GM21515 (cell line): ENCODE measurements at regions not wholly inside any gene's neighbourhood (a gene's known extent, or its start where the extent isn't known, plus 50 kb on each side); places are given as distances from the start of the nearest gene placed in this dataset.
"Not testable (repeated sequence)": the region's sequence is repeated elsewhere in the genome, so short reads cannot be mapped to it uniquely, and the experiment has no call there.

ENCODE experiments used
- ATAC-seq: cut with Tn5 transposase; IDR thresholded peaks from one replicate; pipeline ENCODE4 v1.9.1; 2021; ENCODE audit not compliant: unreplicated experiment

DNA sequence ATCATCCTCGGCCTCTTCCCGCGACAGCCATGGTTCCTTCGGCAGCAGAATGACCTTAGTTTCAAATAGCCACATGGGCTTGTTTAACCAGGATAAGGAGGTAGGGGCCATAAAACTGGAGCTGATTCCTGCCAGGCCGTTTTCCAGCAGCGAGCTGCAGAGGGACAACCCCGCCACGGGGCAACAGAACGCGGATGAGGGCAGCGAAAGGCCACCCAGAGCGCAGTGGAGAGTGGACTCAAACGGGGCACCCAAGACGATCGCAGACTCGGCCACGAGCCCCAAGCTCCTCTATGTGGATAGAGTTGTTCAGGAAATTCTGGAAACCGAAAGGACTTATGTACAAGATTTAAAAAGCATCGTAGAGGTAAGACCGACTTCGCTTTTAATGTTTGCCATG lies 131.8 kb upstream of the MTHFD1L start:
- no peak for ATAC-seq

DNA sequence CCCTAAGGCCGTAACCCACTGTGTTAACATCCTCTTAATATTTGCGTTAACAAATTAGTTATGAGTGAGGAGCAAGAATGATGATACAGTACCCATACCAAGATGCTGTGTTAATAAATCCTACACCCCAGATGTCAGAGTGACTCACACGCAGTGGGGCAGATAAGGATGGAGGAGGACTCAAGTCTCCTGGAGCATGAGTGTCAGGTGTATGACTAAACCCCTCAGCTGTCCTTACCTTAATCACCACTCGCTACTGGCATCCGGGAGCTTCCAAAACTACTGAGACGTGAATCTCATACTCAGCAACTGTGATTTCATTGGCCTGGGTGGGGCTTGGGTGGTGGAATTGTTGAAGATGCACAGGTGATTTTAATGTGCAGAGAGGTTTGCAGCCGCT lies 131.3 kb upstream of the MTHFD1L start:
- ATAC-seq = no peak

DNA sequence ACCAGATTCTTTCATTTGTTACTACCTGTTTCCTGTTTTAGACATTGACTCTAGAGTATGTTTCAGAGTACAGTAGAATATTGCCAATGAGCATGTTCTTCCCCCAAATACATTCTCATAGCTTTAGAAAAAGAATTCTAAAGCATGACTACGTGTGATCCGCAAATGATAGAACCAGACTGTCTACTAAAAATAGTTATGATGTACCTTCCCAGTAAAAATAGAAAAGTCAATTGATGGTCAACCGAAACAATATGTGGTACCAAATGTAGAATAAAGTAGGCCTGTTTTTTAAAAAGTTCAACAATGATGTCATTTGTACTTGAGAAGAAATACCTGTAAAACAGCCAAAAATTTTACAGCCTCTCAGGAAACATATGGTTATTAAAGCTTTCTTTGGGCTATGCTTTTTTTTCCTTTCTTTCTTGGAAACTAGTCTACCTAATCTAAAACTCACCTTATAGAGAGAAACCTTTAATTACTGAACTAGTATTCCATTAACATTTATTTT lies 130.1 kb upstream of the MTHFD1L start:
- no peak for ATAC-seq

DNA sequence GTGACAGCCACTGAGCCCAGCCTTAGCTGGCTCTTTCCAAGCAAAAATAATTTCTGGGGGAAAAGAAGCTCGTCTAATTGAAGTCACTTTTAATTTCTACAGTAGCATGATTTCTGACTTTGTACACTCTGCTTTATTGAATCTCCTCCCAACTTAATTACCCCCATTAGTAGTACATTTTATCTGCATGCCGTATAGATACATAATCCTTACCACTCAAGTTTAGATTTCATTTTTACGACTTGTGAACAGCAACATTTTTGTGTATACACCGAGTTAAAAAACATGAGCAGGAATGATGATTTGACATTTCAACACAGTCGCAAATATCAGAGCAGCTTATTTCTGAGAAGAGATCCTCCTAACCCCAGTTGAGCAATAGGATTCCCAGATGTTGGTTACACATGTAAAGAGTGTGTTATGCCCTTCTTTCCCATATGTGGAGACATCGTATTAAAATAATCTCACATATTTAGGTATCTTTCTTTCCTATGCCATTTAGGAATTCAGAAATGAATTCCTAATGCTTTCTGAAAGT lies 127.3 kb upstream of the MTHFD1L start:
- ATAC-seq = no peak

DNA sequence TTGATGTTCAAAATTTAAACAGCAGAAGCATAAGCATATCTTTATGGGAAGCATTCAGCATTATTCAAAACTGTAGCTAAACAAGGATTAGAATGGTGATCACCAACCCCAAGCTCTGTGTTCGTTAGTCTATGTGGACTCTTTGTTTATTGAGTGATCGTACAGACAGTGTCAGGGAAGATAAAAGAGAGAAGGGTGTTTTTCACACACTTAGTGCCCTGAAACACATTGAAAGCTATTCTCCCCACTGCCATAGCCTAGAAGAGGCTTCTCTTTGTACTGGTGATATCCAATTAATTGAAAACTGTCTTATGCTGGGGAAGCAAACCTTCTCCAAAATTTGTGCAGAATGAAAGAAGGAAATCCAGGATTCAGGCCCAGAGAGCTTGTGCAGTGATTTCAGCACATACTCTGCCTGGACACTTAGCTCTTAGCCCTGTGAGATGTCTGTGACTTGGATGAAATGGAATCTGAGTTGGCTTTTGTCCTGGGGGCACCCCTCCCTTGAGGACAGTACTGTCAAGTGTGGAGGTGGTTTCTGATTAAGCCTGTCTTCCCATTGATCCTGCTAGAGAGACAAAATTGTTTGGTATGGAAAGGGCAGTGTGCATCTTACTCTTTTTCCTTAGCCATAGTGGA lies 125.7 kb upstream of the MTHFD1L start:
- ATAC-seq = no peak

DNA sequence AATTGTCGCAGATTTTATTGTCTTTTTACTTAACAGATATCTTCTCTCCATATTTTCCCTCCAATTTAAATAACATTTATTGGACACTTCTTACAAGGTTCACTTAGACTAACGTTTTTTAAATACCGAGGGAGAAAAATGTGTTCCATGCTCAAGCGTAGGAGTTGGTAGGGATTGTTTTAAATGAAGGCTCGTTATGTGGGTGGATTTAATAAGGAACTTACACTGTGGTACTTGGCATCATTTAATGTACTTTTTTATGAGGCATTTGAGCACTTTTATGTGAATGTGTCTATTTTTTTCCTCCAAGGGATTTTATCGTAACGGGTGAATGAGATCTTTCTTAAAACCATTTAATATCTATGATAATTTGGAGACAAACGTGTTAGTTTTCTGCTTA lies 125.0 kb upstream of the MTHFD1L start:
- no peak for ATAC-seq

DNA sequence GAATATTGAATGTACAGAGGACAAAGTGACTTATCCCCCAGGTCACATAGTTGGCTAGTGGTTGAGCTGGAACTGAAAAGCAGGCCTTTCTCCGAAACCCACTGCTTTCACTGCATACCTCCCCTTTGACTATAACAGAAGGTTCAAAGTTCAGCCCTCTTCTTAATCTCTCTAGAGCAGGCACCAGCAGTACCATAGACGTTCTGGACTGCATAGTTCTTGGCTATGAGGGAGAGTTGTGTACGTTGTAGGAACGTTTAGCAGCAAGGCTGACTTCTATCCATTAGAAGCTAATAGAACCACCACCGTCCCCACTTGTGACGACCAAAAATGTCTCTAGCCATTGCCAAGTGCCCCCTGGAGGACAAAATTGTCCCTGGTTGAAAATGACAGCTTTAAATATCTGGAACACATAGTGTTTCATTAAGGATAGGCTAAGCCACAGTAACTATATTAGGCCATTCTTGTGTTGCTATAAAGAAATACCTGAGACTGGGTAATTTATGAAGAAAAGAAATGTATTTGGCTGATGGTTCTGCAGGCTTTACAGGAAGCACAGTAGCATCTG lies 123.8 kb upstream of the MTHFD1L start:
- ATAC-seq = no peak

DNA sequence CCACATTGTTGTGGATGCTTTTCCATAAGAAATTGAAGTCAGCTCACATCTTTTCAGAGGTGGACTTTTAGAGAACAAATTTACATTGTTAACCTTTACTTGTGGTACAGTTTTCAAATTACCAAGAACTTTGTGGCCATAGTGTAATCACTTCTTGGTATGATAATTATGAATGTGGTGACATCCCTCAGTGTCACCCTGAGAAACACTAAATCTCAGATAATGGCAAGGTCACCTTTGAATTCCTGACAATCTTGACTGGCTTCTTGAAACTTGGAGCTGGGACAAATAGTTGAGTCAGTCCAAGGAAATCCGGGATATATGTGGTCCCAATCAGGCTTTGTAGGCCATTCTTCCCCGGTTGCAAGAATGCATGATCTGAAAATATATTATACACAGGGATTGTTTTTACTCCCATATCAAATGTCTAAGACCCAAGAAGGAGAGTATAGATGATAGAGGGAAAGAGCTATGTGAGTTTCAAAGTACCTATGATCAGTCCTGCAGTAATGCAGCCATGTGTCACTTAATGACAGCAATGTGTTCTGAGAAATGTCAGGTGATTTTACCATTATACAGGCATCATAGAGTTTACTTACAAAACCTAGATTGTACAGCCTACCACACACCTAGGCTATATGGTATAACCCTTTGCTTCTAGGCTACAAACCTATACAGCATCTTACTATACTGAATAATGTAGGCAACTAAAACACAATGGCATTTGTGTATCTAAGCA lies 120.8 kb upstream of the MTHFD1L start:
- no peak for ATAC-seq

DNA sequence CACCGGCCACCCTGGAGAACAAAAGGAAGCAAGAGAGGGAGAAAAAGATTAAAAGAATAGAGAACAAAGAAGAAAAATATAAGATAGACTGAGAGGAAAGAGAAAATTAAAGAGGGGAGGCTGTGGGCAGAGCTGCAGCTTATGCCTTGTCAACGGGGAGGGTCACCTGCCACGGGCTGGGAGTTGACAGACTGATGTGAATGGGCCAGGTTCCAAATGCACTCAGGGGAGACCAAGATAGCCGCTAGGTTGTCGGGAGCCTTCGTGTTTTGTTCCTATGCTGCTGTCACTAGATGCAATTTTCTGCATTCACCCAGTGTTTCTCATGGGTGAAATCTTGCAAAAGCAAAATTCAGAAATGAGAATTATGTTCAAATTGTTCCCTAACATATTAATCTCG lies 119.6 kb upstream of the MTHFD1L start:
- ATAC-seq = no peak

DNA sequence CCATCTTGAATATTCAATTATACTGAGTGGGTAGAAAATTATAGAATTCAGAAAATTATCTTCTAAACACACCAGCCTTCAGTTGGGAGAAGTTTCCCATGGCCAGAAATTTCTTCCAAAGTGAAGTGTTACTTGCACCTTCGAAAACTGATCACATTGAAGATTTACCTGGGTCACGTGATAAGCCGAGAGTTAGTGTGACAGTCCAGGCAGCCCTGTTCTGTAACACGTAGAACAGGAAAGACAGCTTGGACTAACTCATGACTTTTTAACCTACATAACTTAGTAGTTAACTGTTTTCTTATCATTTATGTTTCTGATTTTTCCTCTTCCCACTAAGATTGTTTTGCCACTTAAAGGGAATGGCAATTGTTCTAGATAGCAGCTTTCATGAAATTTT lies 118.3 kb upstream of the MTHFD1L start:
- ATAC-seq = no peak

DNA sequence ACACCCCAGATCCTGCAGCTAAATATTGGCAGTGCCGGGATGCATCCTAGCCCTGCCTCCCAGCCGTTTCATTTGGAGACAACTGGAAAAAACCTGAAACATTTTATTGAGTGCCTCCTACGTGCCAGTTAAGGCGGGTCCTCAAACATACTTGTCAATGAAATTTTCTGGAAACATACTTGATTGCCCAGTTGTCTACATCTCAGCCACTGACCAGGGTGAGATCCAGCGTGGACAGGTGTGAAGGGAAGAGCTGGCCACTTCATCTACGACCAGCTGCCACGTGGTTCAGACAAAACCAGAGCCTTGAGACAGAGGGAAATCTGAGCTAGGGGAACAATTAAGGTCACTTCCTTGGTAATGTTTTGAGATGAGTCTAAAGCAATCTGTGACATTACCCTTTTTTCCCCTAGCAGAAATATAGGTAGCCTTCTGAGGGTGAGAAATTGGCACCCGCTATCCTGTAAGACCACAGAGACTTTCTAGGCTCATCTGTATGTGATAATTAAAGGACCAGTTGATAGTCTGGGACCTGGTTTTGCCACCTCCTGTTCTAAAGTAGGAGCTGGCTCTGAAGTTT lies 116.3 kb upstream of the MTHFD1L start:
- no peak for ATAC-seq

DNA sequence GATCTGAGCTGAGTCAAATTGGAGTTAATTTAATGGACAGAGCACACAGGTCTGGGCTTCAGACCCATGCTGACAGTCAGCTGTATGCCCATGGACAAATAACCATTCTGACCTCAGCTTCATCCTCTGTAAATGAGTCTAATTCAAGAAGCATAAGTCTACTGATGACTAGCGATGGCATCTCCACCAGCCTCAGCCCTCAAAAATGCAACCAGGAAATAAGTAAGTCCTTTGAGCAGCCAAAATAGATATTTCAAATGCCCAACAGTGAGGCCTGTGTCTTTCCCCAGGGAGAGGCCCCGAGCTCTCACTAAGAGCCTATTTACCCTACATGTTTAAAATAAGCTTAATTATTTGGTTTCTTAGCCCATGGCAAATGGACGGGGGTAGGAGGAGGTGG lies 114.2 kb upstream of the MTHFD1L start:
- no peak for ATAC-seq

DNA sequence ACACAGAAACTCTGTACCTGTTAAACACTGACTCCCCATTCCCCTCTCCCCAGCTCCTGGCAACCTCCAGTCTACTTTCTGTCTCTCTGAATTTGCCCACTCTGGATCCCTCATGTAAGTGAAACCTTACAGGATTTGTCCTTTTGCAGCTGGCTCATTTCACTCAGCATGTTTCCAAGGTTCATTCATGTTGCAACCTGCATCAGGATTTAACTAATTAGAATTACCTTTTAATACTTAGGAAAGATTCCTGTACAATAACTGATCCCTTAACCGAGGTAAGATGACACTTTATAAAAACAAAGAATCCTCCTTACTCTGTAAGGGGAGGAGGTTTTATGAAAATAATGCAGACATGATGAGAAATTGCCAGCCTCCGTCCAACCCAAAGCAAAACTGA lies 113.1 kb upstream of the MTHFD1L start:
- no peak for ATAC-seq

DNA sequence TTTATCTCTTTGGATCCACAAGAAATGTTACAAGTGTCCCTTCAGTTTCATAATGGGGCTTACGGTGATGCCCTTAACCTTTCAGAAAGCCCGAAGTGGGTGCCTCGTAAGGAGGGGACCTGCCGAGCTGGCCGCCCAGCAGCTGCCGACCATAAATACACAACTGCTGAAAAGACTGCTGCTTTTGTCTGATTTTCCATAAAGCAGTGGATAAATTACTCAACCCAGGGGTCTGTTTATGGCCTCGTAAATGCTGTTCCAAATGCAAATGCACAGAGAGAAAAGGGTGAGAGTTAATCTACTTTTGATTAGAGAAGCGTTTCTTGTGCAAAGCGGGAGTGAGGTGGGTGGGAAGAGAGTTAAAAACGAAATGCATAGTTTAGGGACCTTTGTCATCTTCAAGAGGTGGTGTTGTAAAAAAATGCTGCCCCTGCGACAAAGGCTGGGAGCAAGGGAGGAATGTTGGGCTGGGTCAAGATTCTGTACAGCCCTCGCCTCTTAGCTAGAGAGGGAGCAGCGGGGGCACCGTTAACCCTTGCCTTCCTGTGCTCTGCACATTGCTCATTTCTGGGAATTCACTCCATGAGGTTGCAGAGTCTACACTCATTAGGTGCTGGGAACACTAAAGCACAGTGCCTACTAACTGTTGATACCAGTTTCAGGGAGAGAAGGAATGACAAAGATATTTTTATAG lies 112.0 kb upstream of the MTHFD1L start:
- no peak for ATAC-seq

DNA sequence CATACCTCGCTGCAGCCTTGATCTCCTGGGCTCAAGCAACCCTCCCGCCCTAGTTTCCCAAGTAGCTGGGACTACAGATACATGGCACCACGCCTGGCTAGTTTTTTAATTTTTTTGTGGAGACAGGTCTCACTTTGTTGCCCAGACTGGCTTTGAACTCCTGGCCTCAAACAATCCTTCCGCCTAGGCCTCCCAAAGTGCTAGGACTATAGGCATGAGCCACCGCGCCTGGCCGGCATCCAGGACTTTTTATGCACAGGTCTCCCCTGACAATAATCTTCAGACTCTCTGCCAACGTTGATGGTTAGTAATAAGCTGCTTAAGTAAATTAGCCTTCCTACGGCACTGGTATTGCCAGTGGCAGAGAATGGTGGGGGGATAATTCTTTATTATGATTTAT lies 110.5 kb upstream of the MTHFD1L start:
- no peak for ATAC-seq

DNA sequence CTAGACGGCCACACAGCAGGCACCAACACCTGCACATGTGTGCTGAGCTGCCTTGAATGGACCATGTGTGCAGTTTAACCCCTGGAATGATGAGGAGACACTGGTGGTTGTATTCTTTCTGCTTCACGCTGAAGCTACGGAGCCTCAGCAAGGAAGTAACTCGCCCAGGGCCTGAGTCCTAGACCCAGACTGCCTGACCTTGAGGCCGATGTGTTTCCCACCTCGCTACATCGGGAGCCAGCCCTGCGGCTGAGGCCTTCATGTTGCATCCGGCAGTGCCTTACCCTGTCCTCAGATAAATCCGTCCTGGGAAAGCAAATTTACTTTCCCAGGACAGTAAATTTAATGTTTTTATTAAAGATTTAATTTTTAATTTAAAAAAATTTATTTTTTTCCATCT lies 110.0 kb upstream of the MTHFD1L start:
- no peak for ATAC-seq

DNA sequence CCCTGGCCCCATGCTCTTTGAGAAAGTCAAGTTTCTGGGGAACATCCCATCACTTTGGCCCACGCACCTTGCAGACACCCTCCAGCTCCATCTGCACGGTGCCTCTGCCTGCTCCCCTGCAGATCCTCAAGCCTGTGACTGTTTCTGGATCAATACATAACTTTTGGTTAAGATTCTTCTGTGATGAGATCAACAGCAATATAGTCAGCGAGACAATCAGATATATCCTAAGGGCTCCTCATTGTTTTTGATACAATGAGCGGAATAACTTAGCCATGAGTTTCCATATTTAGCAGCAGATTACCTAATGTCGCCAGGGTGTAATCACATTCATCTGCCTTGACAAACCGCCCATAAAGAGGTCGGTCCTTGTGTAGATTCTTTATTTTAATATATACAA lies 109.3 kb upstream of the MTHFD1L start:
- no peak for ATAC-seq

DNA sequence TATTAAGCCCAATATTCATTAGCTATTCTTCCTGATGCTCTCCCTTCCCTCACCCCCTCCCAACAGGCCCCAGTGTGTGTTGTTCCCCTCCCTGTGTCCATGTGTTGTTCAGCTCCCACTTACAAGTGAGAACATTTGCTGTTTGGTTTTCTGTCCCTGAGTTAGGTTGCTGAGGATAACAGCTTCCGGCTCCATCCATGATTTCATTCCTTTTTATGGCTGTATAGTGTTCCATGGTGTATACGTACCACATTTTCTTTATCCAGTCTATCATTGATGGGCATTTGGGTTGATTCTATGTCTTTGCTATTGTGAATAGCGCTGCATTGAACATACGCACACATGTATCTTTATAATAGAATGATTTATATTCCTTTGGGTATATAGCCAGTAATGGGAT lies 107.7 kb upstream of the MTHFD1L start:
- not testable (repeated sequence) for ATAC-seq

DNA sequence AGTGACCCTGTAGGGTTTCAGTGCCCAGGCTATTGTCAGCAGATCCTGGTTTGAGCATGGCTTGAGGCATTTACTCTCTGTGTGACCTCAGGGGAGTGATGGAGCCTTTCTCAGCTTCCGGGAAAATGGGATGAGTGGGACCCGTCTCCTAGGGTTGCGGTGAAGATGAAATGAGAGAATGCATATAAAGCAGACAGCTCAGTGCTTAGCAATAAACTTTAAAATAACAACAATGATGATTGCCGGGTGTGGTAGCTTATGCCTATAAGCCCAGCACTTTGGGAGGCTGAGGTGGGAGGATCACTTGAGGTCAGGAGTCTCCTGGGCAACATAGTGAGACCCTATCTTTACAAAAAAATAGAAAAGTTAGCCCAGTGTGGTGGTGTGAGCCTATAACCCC lies 106.0 kb upstream of the MTHFD1L start:
- ATAC-seq = no peak

DNA sequence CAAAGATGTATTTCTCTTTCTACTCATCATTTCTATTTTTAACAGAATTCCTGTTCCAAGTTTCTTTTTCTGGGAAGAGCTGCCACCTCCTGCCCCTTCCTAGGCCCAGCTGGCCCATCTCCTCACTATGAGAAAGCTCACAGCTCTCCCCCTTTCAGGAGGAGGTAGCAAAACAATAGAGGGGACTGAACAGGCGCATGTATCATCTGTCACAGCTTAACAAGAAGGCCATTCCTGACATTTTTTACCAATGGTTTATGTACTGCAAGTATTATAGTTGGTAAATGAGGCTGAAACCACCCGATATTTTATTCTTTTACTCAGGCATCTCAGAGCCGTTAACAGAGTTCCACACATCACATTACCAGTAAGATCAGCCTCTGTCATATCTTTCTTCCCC lies 103.7 kb upstream of the MTHFD1L start:
- ATAC-seq = no peak
